ENCODE measurements at regions not wholly inside any gene's neighbourhood (a gene's known extent, or its start where the extent isn't known, plus 50 kb on each side); places are given as distances from the start of the nearest gene placed in this dataset.

- H3K36me3 Mint-ChIP-seq (ENCODE audit: low read depth): no peaks in the 10 kb centered on the region
- no peak overlapping the region for H3K4me3 Mint-ChIP-seq
- no peak for DNase-seq
- TF ChIP-seq CTCF (IDR thresholded peaks at IDR 0.05): no peak
- no peaks in the 10 kb centered on the region for H3K4me1 Mint-ChIP-seq (ENCODE audit: low read depth)
- H3K9me3 Mint-ChIP-seq: peaks cover 38% of the 10 kb centered on the region
- no peak overlapping the region for H3K27ac Mint-ChIP-seq
- no peaks in the 10 kb centered on the region for H3K27me3 Mint-ChIP-seq (ENCODE audit: insufficient read depth)
Observed at GRCh38 chr6:66897576-66897975, 1190.5 kb upstream of the EYS start.

DNA sequence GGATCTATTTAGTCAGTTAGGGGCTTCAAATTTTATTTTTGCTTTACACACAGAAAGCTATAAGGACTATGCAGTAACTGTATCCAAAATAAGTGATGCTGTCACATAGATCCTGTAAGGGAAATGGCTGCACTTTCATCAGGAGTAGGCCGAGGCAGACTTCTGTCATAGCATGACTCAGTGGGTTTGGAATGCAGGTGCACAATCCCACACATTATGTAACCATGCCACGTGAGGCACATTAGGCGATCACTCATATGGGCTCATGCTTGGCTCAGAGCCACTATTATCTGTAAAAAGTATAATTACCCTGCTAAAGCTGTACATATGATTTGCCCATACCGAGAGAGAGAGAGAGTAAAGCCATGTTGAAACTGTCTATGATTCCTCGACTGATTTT lies 1189.4 kb upstream of the EYS start:
- Mint-ChIP-seq H3K27me3 (ENCODE audit: insufficient read depth) (no peaks in the 10 kb centered on the region), H3K4me3 (no peak overlapping the region), H3K4me1 (ENCODE audit: low read depth) (no peaks in the 10 kb centered on the region), H3K9me3 (peaks cover 31% of the 10 kb centered on the region), H3K36me3 (ENCODE audit: low read depth) (no peaks in the 10 kb centered on the region), H3K27ac (no peak overlapping the region)
- no peak for DNase-seq
- TF ChIP-seq CTCF (IDR thresholded peaks at IDR 0.05): no peak

DNA sequence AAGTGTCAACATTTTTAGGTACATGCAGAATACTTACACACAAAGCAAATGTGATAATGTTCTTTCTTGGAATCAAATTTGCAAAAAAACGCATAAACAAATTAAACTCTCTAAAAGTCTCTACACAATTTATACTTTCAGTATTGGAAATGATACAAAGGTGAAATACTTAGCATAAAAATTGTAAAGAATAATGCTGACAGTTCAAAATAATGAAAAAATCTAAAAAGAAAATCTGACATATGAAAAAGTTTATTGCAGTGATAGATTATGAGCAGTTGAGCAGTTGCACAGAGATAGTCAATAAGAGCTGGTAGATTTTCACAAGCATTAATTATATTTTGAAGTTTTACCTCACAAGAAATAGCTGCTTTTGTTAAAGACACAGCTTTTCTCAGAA lies 1176.4 kb upstream of the EYS start:
- Mint-ChIP-seq H3K4me3 (no peak overlapping the region), H3K27ac (no peak overlapping the region), H3K36me3 (ENCODE audit: low read depth) (peaks cover 4% of the 10 kb centered on the region; the same call in 1 of the 2 replicates), H3K9me3 (peaks cover 36% of the 10 kb centered on the region), H3K4me1 (ENCODE audit: low read depth) (no peaks in the 10 kb centered on the region), H3K27me3 (ENCODE audit: insufficient read depth) (no peaks in the 10 kb centered on the region)
- no peak for DNase-seq
- no peak for TF ChIP-seq CTCF (IDR thresholded peaks at IDR 0.05)

- no peak for TF ChIP-seq CTCF (IDR thresholded peaks at IDR 0.05)
- DNase-seq: no peak
- H3K4me3 Mint-ChIP-seq: no peak overlapping the region
- no peaks in the 10 kb centered on the region for H3K27me3 Mint-ChIP-seq (ENCODE audit: insufficient read depth)
- no peak overlapping the region for H3K27ac Mint-ChIP-seq
- H3K4me1 Mint-ChIP-seq (ENCODE audit: low read depth): no peaks in the 10 kb centered on the region
- no peaks in the 10 kb centered on the region for H3K36me3 Mint-ChIP-seq (ENCODE audit: low read depth)
- peaks cover 17% of the 10 kb centered on the region for H3K9me3 Mint-ChIP-seq
Observed at GRCh38 chr6:66866801-66867200, 1159.8 kb upstream of the EYS start.

GRCh38 chr6:66865771-66866170 lies 1158.7 kb upstream of the EYS start:
- TF ChIP-seq CTCF (IDR thresholded peaks at IDR 0.05): no peak
- no peak overlapping the region for H3K4me3 Mint-ChIP-seq
- H3K4me1 Mint-ChIP-seq (ENCODE audit: low read depth): no peaks in the 10 kb centered on the region
- peaks cover 17% of the 10 kb centered on the region for H3K9me3 Mint-ChIP-seq
- no peak for DNase-seq
- H3K27me3 Mint-ChIP-seq (ENCODE audit: insufficient read depth): no peaks in the 10 kb centered on the region
- no peak overlapping the region for H3K27ac Mint-ChIP-seq
- no peaks in the 10 kb centered on the region for H3K36me3 Mint-ChIP-seq (ENCODE audit: low read depth)

- H3K27me3 Mint-ChIP-seq (ENCODE audit: insufficient read depth): no peaks in the 10 kb centered on the region
- no peak for DNase-seq
Observed at GRCh38 chr6:66861007-66861541, 1154.0 kb upstream of the EYS start.

More at GRCh38 chr6:66861007-66861541, 1154.0 kb upstream of the EYS start:
- H3K4me1 Mint-ChIP-seq (ENCODE audit: low read depth): no peaks in the 10 kb centered on the region
- H3K4me3 Mint-ChIP-seq: no peak overlapping the region
- peaks cover 27% of the 10 kb centered on the region for H3K9me3 Mint-ChIP-seq
- no peak overlapping the region for H3K27ac Mint-ChIP-seq
- no peak for TF ChIP-seq CTCF (IDR thresholded peaks at IDR 0.05)
- H3K36me3 Mint-ChIP-seq (ENCODE audit: low read depth): no peaks in the 10 kb centered on the region
